Fibroblast of mammary gland (primary cell): ENCODE measurements at regions not wholly inside any gene's neighbourhood (a gene's known extent, or its start where the extent isn't known, plus 50 kb on each side); places are given as distances from the start of the nearest gene placed in this dataset.

Experiments
- DNase-seq: peaks from one replicate; pipeline ENCODE4 v3.0.0-alpha.2; 2010; ENCODE audit warnings: low read depth
- H3K4me3 ChIP-seq: 2 replicates; pipeline ENCODE4 v1.5.1; 2011; ENCODE audit warnings: low read depth, mild to moderate bottlenecking, low read length, moderate library complexity; ENCODE audit not compliant: control insufficient read depth
- CTCF ChIP-seq: conservative IDR thresholded peaks from 2 replicates; pipeline ENCODE4 v1.5.1; 2011; ENCODE audit warnings: low read depth, low read length, inconsistent platforms; ENCODE audit not compliant: control insufficient read depth, insufficient read depth

- no peak for TF ChIP-seq CTCF
- no peak for DNase-seq
- H3K4me3 ChIP-seq, result no peak overlapping the region
Measured at GRCh38 chr2:154554046-154554445, 144.4 kb upstream of the KCNJ3 start.

GRCh38 chr2:154555710-154556109 lies 142.8 kb upstream of the KCNJ3 start:
- no peak for TF ChIP-seq CTCF
- DNase-seq, result no peak
- H3K4me3 ChIP-seq, result no peak overlapping the region

GRCh38 chr2:154556146-154556545 lies 142.3 kb upstream of the KCNJ3 start:
- DNase-seq, result no peak
- H3K4me3 ChIP-seq, result no peak overlapping the region
- TF ChIP-seq CTCF, result no peak

- H3K4me3 ChIP-seq, result no peak overlapping the region
- no peak for DNase-seq
- no peak for TF ChIP-seq CTCF
Measured at GRCh38 chr2:154556607-154557006, 141.9 kb upstream of the KCNJ3 start.

GRCh38 chr2:154557906-154558305 lies 140.6 kb upstream of the KCNJ3 start:
- H3K4me3 ChIP-seq, result no peak overlapping the region
- TF ChIP-seq CTCF, result no peak
- DNase-seq, result no peak

- no peak overlapping the region for H3K4me3 ChIP-seq
- no peak for TF ChIP-seq CTCF
- no peak for DNase-seq
Measured at GRCh38 chr2:154565433-154565832, 133.1 kb upstream of the KCNJ3 start.

- no peak for DNase-seq
- no peak for TF ChIP-seq CTCF
- no peak overlapping the region for H3K4me3 ChIP-seq
Measured at GRCh38 chr2:154568413-154568812, 130.1 kb upstream of the KCNJ3 start.
